ENCODE measurements at regions not wholly inside any gene's neighbourhood (a gene's known extent, or its start where the extent isn't known, plus 50 kb on each side); places are given as distances from the start of the nearest gene placed in this dataset.

DNA sequence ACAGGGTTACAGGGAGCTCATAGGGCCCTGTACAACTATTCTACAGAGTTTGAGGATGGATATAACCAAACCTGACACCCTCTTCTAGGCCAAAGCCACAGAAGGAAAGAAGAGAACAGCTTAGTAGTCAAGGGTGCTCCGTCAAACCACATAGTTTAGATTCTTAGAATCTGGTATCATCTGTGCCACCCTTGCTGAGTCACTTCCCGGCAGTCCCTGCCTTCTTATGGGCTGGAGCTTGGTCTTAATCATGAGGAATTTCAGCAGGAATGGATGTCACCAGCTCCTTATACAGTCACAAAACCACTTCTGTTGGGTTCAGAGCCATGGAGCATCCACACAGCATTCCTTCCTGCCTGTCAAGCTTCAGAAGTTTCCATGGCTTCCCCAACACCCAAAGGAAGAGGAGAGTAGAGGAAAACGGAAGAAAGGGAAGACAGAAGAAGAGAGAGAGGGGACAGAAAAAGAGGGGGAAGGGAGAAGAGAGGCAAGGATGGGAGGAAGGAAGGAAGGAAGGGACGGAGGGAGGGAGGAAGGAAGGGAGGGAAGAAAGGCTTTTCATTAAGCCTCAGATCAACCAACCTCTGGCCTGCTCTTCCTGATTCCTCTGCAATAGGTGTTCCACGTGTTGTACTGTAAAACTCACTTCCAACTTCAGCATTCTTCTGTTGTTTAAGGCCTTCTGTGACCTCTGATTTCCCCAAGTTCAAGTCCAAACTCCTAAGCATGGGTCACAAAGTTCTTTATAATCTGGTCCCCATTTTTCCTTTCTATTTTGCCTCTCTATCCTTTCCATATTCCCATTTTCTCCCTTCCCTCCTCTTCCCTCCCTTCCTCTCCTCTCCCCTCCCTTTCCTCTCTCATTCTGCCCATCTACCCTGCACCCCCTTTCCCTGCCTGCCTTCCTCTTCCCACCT is 246.1 kb upstream of the TNP1 start:
- TF ChIP-seq, protein P1, sequence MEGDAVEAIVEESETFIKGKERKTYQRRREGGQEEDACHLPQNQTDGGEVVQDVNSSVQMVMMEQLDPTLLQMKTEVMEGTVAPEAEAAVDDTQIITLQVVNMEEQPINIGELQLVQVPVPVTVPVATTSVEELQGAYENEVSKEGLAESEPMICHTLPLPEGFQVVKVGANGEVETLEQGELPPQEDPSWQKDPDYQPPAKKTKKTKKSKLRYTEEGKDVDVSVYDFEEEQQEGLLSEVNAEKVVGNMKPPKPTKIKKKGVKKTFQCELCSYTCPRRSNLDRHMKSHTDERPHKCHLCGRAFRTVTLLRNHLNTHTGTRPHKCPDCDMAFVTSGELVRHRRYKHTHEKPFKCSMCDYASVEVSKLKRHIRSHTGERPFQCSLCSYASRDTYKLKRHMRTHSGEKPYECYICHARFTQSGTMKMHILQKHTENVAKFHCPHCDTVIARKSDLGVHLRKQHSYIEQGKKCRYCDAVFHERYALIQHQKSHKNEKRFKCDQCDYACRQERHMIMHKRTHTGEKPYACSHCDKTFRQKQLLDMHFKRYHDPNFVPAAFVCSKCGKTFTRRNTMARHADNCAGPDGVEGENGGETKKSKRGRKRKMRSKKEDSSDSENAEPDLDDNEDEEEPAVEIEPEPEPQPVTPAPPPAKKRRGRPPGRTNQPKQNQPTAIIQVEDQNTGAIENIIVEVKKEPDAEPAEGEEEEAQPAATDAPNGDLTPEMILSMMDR (IDR thresholded peaks at IDR 0.05), result no peak
- TF ChIP-seq RXRA (IDR thresholded peaks at IDR 0.05; ENCODE audit: borderline replicate concordance, low read depth), result peak; percentile 43; the same call in 1 of the 2 replicates
- TF ChIP-seq CHD2 (IDR thresholded peaks at IDR 0.05; ENCODE audit: low read length, partially characterized antibody), result no peak
